ENCODE measurements at regions not wholly inside any gene's neighbourhood (a gene's known extent, or its start where the extent isn't known, plus 50 kb on each side); places are given as distances from the start of the nearest gene placed in this dataset.

GRCh38 chr2:158893474-158893873 is 75.0 kb upstream of the TANC1 start:
- TF ChIP-seq CTCF (conservative IDR thresholded peaks at IDR 0.05 in 1 of 2, IDR thresholded peaks at IDR 0.05 in 1 of 2; ENCODE audit: extremely low read depth in 1 of 2, insufficient read depth in 1 of 2, low read depth in 1 of 2, low read length in 2 of 2) (no peak), EZH2 (IDR thresholded peaks at IDR 0.05; ENCODE audit: borderline replicate concordance, low read length) (no peak)

All from mammary epithelial cell (primary cell).